Trophoblast cell (in vitro differentiated cells and primary cell): ENCODE measurements at regions not wholly inside any gene's neighbourhood (a gene's known extent, or its start where the extent isn't known, plus 50 kb on each side); places are given as distances from the start of the nearest gene placed in this dataset.

ENCODE experiments used
- DNase-seq, 2 donors: peaks; one replicate each; pipeline ENCODE4 v3.0.0-alpha.2; 2016
- H2AFZ ChIP-seq: 2 replicates; pipeline ENCODE4 v1.6.1; 2013; ENCODE audit warnings: low read length, moderate library complexity, mild to moderate bottlenecking; ENCODE audit not compliant: insufficient read depth, poor library complexity
- H2AK5ac ChIP-seq: 2 replicates; pipeline ENCODE4 v1.6.1; 2013; ENCODE audit warnings: mild to moderate bottlenecking, low read length
- H2BK120ac ChIP-seq: 2 replicates; pipeline ENCODE4 v1.6.1; 2013; ENCODE audit warnings: low read length, mild to moderate bottlenecking, moderate library complexity; ENCODE audit not compliant: insufficient read depth, poor library complexity
- H2BK12ac ChIP-seq: 2 replicates; pipeline ENCODE4 v1.6.1; 2013; ENCODE audit warnings: mild to moderate bottlenecking, low read length, moderate library complexity
- H2BK5ac ChIP-seq: 2 replicates; pipeline ENCODE4 v1.6.1; 2013; ENCODE audit warnings: low read length, low read depth, moderate library complexity, mild to moderate bottlenecking; ENCODE audit not compliant: poor library complexity
- H3K14ac ChIP-seq: 2 replicates; pipeline ENCODE4 v1.6.1; 2013; ENCODE audit warnings: mild to moderate bottlenecking, low read length
- H3K18ac ChIP-seq: 2 replicates; pipeline ENCODE4 v1.6.1; 2013; ENCODE audit warnings: mild to moderate bottlenecking, low read length
- H3K23ac ChIP-seq: 2 replicates; pipeline ENCODE4 v1.6.1; 2013; ENCODE audit warnings: low read length
- H3K27ac ChIP-seq: 2 replicates; pipeline ENCODE4 v1.5.1; 2013; ENCODE audit warnings: low read depth, mild to moderate bottlenecking, inconsistent platforms, low read length, moderate library complexity
- H3K27me3 ChIP-seq: 2 replicates; pipeline ENCODE4 v1.6.1; 2013; ENCODE audit warnings: inconsistent platforms, mild to moderate bottlenecking, low read length, moderate library complexity; ENCODE audit not compliant: insufficient read depth
- H3K36me3 ChIP-seq, 2 experiments: 1 replicate in 1 of 2; 2 replicates in 1 of 2; pipeline ENCODE4 v1.6.1; 2013; ENCODE audit warnings: low read length in 2 of 2, mild to moderate bottlenecking in 2 of 2, moderate library complexity in 1 of 2; ENCODE audit not compliant: insufficient read depth in 2 of 2, control insufficient read depth in 1 of 2
- H3K4ac ChIP-seq: 2 replicates; pipeline ENCODE4 v1.6.1; 2013; ENCODE audit warnings: low read depth, mild to moderate bottlenecking, low read length, moderate library complexity
- H3K4me1 ChIP-seq, 2 experiments: 1 replicate in 1 of 2; 2 replicates in 1 of 2; pipeline ENCODE4 v1.6.1; 2013; ENCODE audit warnings: low read length in 2 of 2, mild to moderate bottlenecking in 2 of 2, moderate library complexity in 1 of 2; ENCODE audit not compliant: insufficient read depth in 2 of 2, control insufficient read depth in 1 of 2
- H3K4me2 ChIP-seq: 2 replicates; pipeline ENCODE4 v1.6.1; 2013; ENCODE audit warnings: inconsistent platforms, mild to moderate bottlenecking, low read length, moderate library complexity
- H3K4me3 ChIP-seq: 2 replicates; pipeline ENCODE4 v1.5.1; 2013; ENCODE audit warnings: mild to moderate bottlenecking, low read depth, low read length, inconsistent platforms
- H3K79me1 ChIP-seq: one replicate; pipeline ENCODE4 v1.6.1; 2013; ENCODE audit warnings: low read length
- H3K79me2 ChIP-seq: 2 replicates; pipeline ENCODE4 v1.6.1; 2013; ENCODE audit warnings: low read length, mild to moderate bottlenecking; ENCODE audit not compliant: control insufficient read depth, insufficient read depth, poor library complexity
- H3K9ac ChIP-seq: 2 replicates; pipeline ENCODE4 v1.6.1; 2013; ENCODE audit warnings: mild to moderate bottlenecking, low read length
- H3K9me3 ChIP-seq: 2 replicates; pipeline ENCODE4 v1.6.1; 2013; ENCODE audit warnings: low read depth, mild to moderate bottlenecking, control low read depth, inconsistent platforms, low read length; ENCODE audit not compliant: insufficient read depth
- H4K12ac ChIP-seq: 2 replicates; pipeline ENCODE4 v1.6.1; 2013; ENCODE audit warnings: low read depth, mild to moderate bottlenecking, low read length, moderate library complexity
- H4K8ac ChIP-seq: 2 replicates; pipeline ENCODE4 v1.6.1; 2013; ENCODE audit warnings: low read depth, mild to moderate bottlenecking, low read length, moderate library complexity
- H4K91ac ChIP-seq: one replicate; pipeline ENCODE4 v1.6.1; 2013; ENCODE audit warnings: low read depth, mild to moderate bottlenecking, low read length, moderate library complexity
- WGBS: extraction: QIAGEN DNeasy Blood & Tissue Kit; methylation state at CpG from one replicate; pipeline ENCODE4 v1.1.7; 2013; ENCODE audit warnings: missing lambda C conversion rate; ENCODE audit not compliant: insufficient read length, insufficient coverage; ENCODE audit errors: extremely low coverage; 5-methylcytosine and 5-hydroxymethylcytosine counted together

GRCh38 chr2:34201099-34201498 lies 602.0 kb upstream of the FAM98A start:
- no peak overlapping the region for H3K4ac ChIP-seq
- H2AFZ ChIP-seq: no peak overlapping the region
- no peaks in the 10 kb centered on the region for H3K79me1 ChIP-seq
- H3K4me2 ChIP-seq: no peak overlapping the region
- no peak overlapping the region for H2BK120ac ChIP-seq
- no peak overlapping the region for H3K14ac ChIP-seq
- H2AK5ac ChIP-seq: no peak overlapping the region
- H3K27ac ChIP-seq: no peak overlapping the region
- no peak overlapping the region for H4K8ac ChIP-seq
- no peaks in the 10 kb centered on the region for H3K9me3 ChIP-seq
- H3K79me2 ChIP-seq: no peaks in the 10 kb centered on the region
- H3K27me3 ChIP-seq: no peaks in the 10 kb centered on the region
- DNase-seq: no peak
- H3K4me1 ChIP-seq: no peaks in the 10 kb centered on the region
- no peak overlapping the region for H2BK12ac ChIP-seq
- no peak overlapping the region for H4K91ac ChIP-seq
- no peak overlapping the region for H3K4me3 ChIP-seq
- no peaks in the 10 kb centered on the region for H3K36me3 ChIP-seq
- no peak overlapping the region for H3K23ac ChIP-seq
- no peak overlapping the region for H4K12ac ChIP-seq
- WGBS: no CpG with 5 or more reads among the region's 1 CpG
- H2BK5ac ChIP-seq: no peak overlapping the region
- no peak overlapping the region for H3K18ac ChIP-seq
- no peak overlapping the region for H3K9ac ChIP-seq

GRCh38 chr2:34199971-34200370 lies 600.9 kb upstream of the FAM98A start:
- Histone ChIP-seq H3K27me3 (no peaks in the 10 kb centered on the region), H2AK5ac (no peak overlapping the region), H2BK5ac (no peak overlapping the region), H3K4me1 (no peaks in the 10 kb centered on the region), H3K79me1 (no peaks in the 10 kb centered on the region), H2BK12ac (no peak overlapping the region), H3K18ac (no peak overlapping the region), H3K4me3 (no peak overlapping the region), H3K9me3 (no peaks in the 10 kb centered on the region), H4K12ac (no peak overlapping the region), H3K14ac (no peak overlapping the region), H4K91ac (no peak overlapping the region), H3K27ac (no peak overlapping the region), H3K4me2 (no peak overlapping the region), H2AFZ (no peak overlapping the region), H3K4ac (no peak overlapping the region), H4K8ac (no peak overlapping the region), H3K23ac (no peak overlapping the region), H3K79me2 (no peaks in the 10 kb centered on the region), H2BK120ac (no peak overlapping the region), H3K9ac (no peak overlapping the region), H3K36me3 (no peaks in the 10 kb centered on the region)
- no peak for DNase-seq

- Histone ChIP-seq H3K4me3 (no peak overlapping the region), H3K23ac (no peak overlapping the region), H4K12ac (no peak overlapping the region), H3K4me2 (no peak overlapping the region), H4K91ac (no peak overlapping the region), H2BK120ac (no peak overlapping the region), H3K9me3 (no peaks in the 10 kb centered on the region), H3K27me3 (no peaks in the 10 kb centered on the region), H3K4me1 (no peaks in the 10 kb centered on the region), H3K36me3 (no peaks in the 10 kb centered on the region), H3K4ac (no peak overlapping the region), H2BK5ac (no peak overlapping the region), H3K9ac (no peak overlapping the region), H4K8ac (no peak overlapping the region), H3K79me2 (no peaks in the 10 kb centered on the region), H3K14ac (no peak overlapping the region), H3K27ac (no peak overlapping the region), H2BK12ac (no peak overlapping the region), H2AK5ac (no peak overlapping the region), H2AFZ (no peak overlapping the region), H3K18ac (no peak overlapping the region), H3K79me1 (no peaks in the 10 kb centered on the region)
- WGBS: no CpG with 5 or more reads among the region's 3 CpGs
- no peak for DNase-seq
Observed at GRCh38 chr2:34193164-34193563, 594.1 kb upstream of the FAM98A start.

- Histone ChIP-seq H3K4me1 (no peaks in the 10 kb centered on the region), H3K79me1 (no peaks in the 10 kb centered on the region), H4K91ac (no peak overlapping the region), H3K23ac (no peak overlapping the region), H3K79me2 (no peaks in the 10 kb centered on the region), H3K27me3 (no peaks in the 10 kb centered on the region), H3K36me3 (no peaks in the 10 kb centered on the region), H3K9me3 (no peaks in the 10 kb centered on the region), H2AK5ac (no peak overlapping the region), H2BK120ac (no peak overlapping the region), H3K4me2 (no peak overlapping the region), H3K14ac (no peak overlapping the region), H3K4me3 (no peak overlapping the region), H2AFZ (no peak overlapping the region), H3K18ac (no peak overlapping the region), H2BK5ac (no peak overlapping the region), H3K9ac (no peak overlapping the region), H4K12ac (no peak overlapping the region), H3K27ac (no peak overlapping the region), H3K4ac (no peak overlapping the region), H2BK12ac (no peak overlapping the region), H4K8ac (no peak overlapping the region)
- no CpG with 5 or more reads among the region's 6 CpGs for WGBS
- DNase-seq: no peak
Observed at GRCh38 chr2:34188464-34189303, 589.6 kb upstream of the FAM98A start.
